ENCODE measurements at regions not wholly inside any gene's neighbourhood (a gene's known extent, or its start where the extent isn't known, plus 50 kb on each side); places are given as distances from the start of the nearest gene placed in this dataset.

GRCh38 chr4:132312521-132312920 is 836.6 kb upstream of the PCDH10 start:
- no peak for DNase-seq (ENCODE audit: low read depth)
- TF ChIP-seq, protein P1, sequence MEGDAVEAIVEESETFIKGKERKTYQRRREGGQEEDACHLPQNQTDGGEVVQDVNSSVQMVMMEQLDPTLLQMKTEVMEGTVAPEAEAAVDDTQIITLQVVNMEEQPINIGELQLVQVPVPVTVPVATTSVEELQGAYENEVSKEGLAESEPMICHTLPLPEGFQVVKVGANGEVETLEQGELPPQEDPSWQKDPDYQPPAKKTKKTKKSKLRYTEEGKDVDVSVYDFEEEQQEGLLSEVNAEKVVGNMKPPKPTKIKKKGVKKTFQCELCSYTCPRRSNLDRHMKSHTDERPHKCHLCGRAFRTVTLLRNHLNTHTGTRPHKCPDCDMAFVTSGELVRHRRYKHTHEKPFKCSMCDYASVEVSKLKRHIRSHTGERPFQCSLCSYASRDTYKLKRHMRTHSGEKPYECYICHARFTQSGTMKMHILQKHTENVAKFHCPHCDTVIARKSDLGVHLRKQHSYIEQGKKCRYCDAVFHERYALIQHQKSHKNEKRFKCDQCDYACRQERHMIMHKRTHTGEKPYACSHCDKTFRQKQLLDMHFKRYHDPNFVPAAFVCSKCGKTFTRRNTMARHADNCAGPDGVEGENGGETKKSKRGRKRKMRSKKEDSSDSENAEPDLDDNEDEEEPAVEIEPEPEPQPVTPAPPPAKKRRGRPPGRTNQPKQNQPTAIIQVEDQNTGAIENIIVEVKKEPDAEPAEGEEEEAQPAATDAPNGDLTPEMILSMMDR (conservative IDR thresholded peaks at IDR 0.05; ENCODE audit: control insufficient read depth, insufficient read depth, low read depth, low read length): no peak
- H3K4me3 ChIP-seq (ENCODE audit: control insufficient read depth, low read depth, low read length): no peak overlapping the region

- TF ChIP-seq, protein P1 (conservative IDR thresholded peaks at IDR 0.05; ENCODE audit: control insufficient read depth, insufficient read depth, low read depth, low read length): no peak
- no peak for DNase-seq (ENCODE audit: low read depth)
- H3K4me3 ChIP-seq (ENCODE audit: control insufficient read depth, low read depth, low read length): no peak overlapping the region
Observed at GRCh38 chr4:132313852-132314251, 835.2 kb upstream of the PCDH10 start.

DNA sequence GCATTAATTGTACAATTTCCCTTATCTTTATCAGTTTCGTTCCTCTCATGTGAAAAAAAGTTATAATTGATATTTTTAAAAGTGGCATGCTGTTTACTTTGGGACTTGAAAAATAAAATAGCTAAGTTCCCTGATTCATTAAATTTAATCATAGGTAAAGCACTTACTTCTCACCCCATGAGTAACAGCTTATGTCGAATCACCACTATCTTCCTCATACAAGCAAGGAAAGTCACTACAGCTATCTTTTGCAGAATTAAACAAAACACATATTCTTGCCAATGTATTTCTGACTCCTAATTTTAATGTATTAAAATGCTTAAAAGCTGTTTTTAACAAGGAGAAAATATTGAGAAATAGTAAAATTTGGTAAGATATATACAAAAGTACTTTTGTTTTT is 832.4 kb upstream of the PCDH10 start:
- DNase-seq (ENCODE audit: low read depth): no peak
- TF ChIP-seq, protein P1 (conservative IDR thresholded peaks at IDR 0.05; ENCODE audit: control insufficient read depth, insufficient read depth, low read depth, low read length): no peak
- H3K4me3 ChIP-seq (ENCODE audit: control insufficient read depth, low read depth, low read length): no peak overlapping the region

GRCh38 chr4:132317923-132318322 is 831.2 kb upstream of the PCDH10 start:
- no peak overlapping the region for H3K4me3 ChIP-seq (ENCODE audit: control insufficient read depth, low read depth, low read length)
- TF ChIP-seq, protein P1 (conservative IDR thresholded peaks at IDR 0.05; ENCODE audit: control insufficient read depth, insufficient read depth, low read depth, low read length): no peak
- DNase-seq (ENCODE audit: low read depth): no peak

- TF ChIP-seq, protein P1 (conservative IDR thresholded peaks at IDR 0.05; ENCODE audit: control insufficient read depth, insufficient read depth, low read depth, low read length): no peak
- no peak for DNase-seq (ENCODE audit: low read depth)
- H3K4me3 ChIP-seq (ENCODE audit: control insufficient read depth, low read depth, low read length): no peak overlapping the region
Observed at GRCh38 chr4:132328761-132329160, 820.3 kb upstream of the PCDH10 start.

DNA sequence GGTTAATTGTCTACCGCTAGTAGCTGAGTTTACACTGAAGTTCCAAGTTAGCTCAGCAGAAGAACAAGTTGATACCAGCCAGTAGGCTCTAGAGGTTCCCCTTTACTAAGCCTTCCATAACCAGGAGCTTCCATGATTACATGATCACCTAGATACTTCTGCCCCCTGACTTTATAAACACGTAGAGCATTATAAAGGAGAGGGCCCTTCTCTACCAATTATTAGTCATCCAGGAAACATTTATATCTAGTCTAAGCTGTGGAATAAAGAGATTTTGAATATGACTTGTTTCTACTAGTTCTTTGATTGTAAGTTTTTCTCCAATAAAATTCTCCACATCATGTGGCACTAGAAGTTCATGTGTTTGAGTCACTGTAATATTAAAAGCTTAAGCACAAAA is 818.1 kb upstream of the PCDH10 start:
- DNase-seq (ENCODE audit: low read depth): no peak
- no peak overlapping the region for H3K4me3 ChIP-seq (ENCODE audit: control insufficient read depth, low read depth, low read length)
- TF ChIP-seq, protein P1 (conservative IDR thresholded peaks at IDR 0.05; ENCODE audit: control insufficient read depth, insufficient read depth, low read depth, low read length): no peak

Measured in fibroblast of mammary gland (primary cell).